Occipital lobe (tissue), 1 donor: ENCODE measurements at regions not wholly inside any gene's neighbourhood (a gene's known extent, or its start where the extent isn't known, plus 50 kb on each side); places are given as distances from the start of the nearest gene placed in this dataset.

ENCODE experiments used
- DNase-seq: peaks from one replicate; lab custom pipeline; 2025; lab: John Stamatoyannopoulos, UW

GRCh38 chr5:105945203-105945972 is 1725.3 kb downstream of the EFNA5 start:
- no peak for DNase-seq

- DNase-seq: no peak
These were observed 1730.6 kb downstream of the EFNA5 start for GRCh38 chr5:105940181-105940580.

- DNase-seq: no peak
These were observed 1736.6 kb downstream of the EFNA5 start for GRCh38 chr5:105934171-105934570.

GRCh38 chr5:105931881-105932421 is 1738.8 kb downstream of the EFNA5 start:
- no peak for DNase-seq

GRCh38 chr5:105929858-105930257 is 1740.9 kb downstream of the EFNA5 start:
- DNase-seq: no peak

GRCh38 chr5:105924366-105924765 is 1746.4 kb downstream of the EFNA5 start:
- DNase-seq: no peak

- DNase-seq: no peak
These were observed 1748.2 kb downstream of the EFNA5 start for GRCh38 chr5:105922574-105922973.

- no peak for DNase-seq
These were observed 1748.7 kb downstream of the EFNA5 start for GRCh38 chr5:105922080-105922479.

- DNase-seq: no peak
These were observed 1753.5 kb downstream of the EFNA5 start for GRCh38 chr5:105917189-105917588.

GRCh38 chr5:105907016-105907415 is 1763.7 kb downstream of the EFNA5 start:
- DNase-seq: no peak

- DNase-seq: no peak
These were observed 1765.3 kb downstream of the EFNA5 start for GRCh38 chr5:105905392-105905791.

- DNase-seq: no peak
These were observed 1767.7 kb downstream of the EFNA5 start for GRCh38 chr5:105903069-105903468.

GRCh38 chr5:105899726-105900125 is 1771.0 kb downstream of the EFNA5 start:
- no peak for DNase-seq

- no peak for DNase-seq
These were observed 1772.6 kb downstream of the EFNA5 start for GRCh38 chr5:105898183-105898582.

- DNase-seq: no peak
These were observed 1785.5 kb downstream of the EFNA5 start for GRCh38 chr5:105885266-105885665.

GRCh38 chr5:105882956-105883481 is 1787.7 kb downstream of the EFNA5 start:
- DNase-seq: no peak

- no peak for DNase-seq
These were observed 1792.3 kb downstream of the EFNA5 start for GRCh38 chr5:105878402-105878801.

GRCh38 chr5:105877592-105877991 is 1793.1 kb downstream of the EFNA5 start:
- DNase-seq: no peak

- no peak for DNase-seq
These were observed 1796.4 kb downstream of the EFNA5 start for GRCh38 chr5:105874316-105874715.

GRCh38 chr5:105872569-105873270 is 1798.0 kb downstream of the EFNA5 start:
- DNase-seq: no peak

GRCh38 chr5:105868038-105868780 is 1802.5 kb downstream of the EFNA5 start:
- no peak for DNase-seq

- no peak for DNase-seq
These were observed 1804.9 kb downstream of the EFNA5 start for GRCh38 chr5:105865834-105866233.
